GM18502 (cell line): ENCODE measurements at regions not wholly inside any gene's neighbourhood (a gene's known extent, or its start where the extent isn't known, plus 50 kb on each side); places are given as distances from the start of the nearest gene placed in this dataset.

Experiments
- ATAC-seq: cut with Tn5 transposase; IDR thresholded peaks from one replicate; pipeline ENCODE4 v1.9.1; 2021; ENCODE audit warnings: mild to moderate bottlenecking; ENCODE audit not compliant: unreplicated experiment, poor library complexity

DNA sequence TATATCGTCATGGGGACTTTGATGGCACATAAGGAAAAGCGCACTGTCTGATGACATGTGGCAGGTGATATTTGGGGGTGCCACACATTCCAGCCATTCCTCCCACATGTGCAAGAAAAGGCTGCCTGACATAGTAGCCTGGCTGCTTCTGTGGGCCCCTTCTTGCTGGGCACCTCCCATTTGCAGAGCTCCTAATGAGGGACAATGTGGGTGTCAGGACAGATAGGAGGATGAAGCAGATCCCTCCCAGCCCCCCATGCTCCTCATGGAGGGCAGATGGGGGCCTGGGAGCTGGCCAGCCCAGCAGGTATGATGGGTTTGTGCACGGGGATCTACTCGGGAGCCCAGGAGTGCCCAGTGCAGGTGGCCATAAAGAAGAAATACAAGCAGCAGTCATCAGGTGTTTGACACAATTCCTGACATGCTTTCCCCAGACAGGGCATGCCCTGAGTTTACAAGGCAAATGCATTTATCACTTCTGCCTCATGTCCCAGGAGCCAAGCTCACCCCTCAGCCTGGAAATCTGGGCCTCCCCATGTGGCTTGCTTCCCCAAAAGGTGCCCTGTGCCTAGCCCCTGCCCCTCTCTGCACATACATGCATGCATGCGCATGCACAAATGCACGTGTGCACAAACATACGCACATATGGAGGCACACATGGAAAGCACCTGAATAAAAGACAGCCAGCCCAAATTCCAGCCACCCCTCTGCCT lies 260.6 kb upstream of the RPL38 start:
- ATAC-seq, result no peak

DNA sequence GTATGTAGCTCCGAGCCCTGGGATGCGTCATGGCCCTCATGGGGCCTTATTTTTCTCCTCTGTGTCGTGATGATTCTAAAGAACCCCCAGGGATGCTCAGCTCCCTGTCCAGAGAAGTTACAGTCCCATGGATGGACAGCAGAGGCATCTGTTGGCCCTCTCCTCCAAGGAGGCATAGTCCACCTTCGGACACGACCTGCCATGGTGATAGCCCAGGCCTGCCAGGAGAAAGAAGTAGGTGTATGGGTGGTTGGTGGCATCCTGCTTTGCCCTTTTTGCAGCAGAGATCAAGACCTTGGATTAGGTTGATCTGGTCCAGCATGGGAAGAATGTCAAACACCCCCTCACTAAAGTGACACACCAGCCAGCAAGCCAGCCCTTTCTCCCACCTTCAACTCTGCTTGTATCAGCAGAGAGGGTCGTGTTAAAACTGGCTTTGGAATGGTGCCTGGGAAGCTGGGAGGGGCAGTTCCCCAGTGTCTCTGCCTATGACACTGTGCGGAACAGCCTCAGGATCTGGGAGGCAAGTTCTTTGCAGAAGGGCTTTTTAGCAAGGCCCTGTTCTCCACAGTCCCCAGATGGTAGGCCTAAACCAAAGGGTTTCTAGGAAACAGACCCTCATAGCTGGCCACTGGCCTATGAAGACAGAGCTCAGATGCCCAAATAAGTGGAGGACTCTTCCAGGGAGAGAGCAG lies 259.9 kb upstream of the RPL38 start:
- no peak for ATAC-seq

- ATAC-seq, result no peak
Measured at GRCh38 chr17:73944366-73944765, 259.1 kb upstream of the RPL38 start.

DNA sequence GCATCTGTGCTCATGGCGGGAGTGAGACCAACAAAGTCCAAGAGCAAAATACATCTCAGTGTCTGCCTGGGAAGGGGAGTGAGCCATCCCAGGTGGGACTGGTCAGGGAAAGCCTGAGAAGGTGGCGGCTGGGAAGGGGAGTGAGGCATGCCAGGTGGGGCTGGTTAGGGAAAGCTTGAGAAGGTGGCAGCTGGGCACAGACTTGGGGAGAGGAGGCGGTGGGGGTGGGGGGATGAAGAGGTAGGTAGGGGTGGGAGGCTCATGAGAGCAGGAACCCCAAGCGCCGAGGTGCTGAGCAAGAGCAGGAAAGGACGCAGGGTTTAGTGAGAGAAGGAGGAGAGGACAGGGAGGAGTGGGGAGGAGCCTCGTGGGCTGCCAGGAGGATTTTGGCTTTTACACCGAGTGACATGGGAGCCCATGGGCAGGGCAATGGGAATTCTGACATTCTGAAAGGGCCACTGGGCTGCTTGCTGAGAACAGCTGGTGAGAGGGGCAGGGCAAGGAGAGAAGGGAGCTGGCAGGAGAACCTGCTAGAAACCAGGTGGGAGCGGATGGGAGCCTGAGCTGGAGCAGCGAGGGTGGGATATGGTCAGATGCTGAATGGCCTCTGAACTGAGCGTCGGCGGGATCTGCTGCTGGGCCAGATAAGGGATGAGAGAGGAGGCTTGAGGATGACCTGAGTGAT lies 256.1 kb upstream of the RPL38 start:
- ATAC-seq, result no peak

DNA sequence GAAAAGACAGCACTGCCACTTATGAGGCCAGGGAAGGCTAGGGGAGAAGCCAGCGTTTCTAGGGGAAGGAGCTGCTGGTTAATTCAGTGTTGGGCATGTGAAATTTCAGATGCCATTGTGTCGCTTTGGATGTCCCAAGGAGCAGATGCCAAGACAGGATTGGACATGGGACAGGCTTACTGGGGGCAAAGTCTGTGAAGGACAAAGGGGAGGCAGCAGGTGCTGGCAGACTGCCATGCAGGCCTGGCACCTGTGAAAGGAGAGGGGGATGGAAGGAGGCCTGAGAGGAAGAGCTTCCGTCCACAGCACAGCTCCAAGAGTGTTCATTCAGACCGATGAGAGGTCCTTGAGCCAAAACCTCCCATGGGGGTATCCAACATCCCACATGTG lies 255.5 kb upstream of the RPL38 start:
- ATAC-seq, result no peak

- no peak for ATAC-seq
Measured at GRCh38 chr17:73949903-73950592, 253.4 kb upstream of the RPL38 start.

DNA sequence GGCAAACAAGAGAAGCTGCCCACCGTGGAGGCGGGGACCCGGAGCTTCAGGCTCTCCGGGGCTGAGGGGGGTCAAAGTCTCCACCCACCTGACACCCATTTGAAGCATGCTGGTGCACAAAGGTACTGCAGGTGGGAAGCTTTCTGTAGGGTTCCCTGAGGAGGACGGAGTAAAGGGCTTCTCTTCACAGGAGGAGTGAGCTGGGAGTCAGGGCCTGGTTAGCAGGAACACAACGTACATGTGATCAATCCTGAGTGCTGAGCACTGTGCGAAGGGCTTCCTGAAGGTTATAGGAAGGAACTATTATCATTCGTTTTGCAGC lies 252.9 kb upstream of the RPL38 start:
- no peak for ATAC-seq

DNA sequence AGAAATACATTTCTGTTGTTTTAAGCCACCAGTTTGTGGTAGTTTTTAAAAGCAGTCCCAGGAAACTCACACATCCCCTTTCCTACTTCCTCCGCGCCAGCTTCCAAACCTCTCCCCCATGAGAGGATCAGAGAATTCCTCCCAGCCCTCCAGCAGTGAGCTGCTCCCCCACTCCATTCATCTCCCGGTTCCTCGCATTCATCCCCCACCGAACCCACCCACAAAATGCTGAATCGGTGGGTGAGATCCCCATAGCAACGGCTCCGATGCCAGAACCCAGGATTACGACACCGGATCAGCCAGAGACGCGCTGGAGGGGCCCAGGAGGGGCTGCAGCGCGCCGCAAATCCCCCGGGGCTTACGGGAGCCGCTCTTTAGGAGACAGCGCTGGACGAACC lies 251.4 kb upstream of the RPL38 start:
- no peak for ATAC-seq

DNA sequence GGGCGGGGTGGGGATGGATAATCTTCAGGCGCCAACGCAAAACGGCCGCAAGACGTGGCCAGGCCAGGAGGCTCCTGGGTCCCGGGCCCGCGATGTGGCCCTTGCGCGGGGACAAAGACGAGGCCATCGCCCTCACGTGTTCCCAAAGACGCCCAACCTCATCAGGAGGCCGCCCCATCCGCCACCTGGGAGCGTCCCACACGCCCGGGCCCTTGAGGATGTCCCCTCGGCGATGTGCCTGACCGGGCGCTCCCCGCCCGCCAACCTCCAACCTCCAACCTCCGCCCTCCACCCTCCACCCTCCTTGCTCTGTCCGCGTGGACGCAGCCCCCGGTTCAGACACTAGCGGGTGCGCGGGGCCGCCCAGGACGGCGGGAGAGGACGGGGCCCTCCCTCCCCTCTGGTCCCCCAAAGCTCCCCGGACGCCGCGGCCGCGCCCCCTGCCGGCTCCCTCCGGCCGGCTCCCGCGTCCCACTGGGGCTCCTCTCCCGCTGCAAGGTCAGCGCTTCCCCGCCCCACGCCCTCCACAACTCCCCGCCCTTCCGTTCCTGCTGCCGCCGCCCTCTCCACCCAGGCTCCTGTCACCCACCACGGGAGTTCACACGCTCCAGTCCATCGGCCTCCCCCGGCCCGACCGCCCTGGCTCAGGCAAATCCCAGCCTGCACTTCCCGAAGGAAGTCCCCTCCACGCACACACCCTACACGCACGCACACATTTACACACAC lies 250.8 kb upstream of the RPL38 start:
- ATAC-seq, result no peak

- ATAC-seq, result no peak
Measured at GRCh38 chr17:73953206-73954033, 250.1 kb upstream of the RPL38 start.

GRCh38 chr17:73954951-73955350 lies 248.5 kb upstream of the RPL38 start:
- ATAC-seq, result no peak

GRCh38 chr17:73955616-73956015 lies 247.9 kb upstream of the RPL38 start:
- no peak for ATAC-seq

GRCh38 chr17:73956169-73956568 lies 247.3 kb upstream of the RPL38 start:
- no peak for ATAC-seq

DNA sequence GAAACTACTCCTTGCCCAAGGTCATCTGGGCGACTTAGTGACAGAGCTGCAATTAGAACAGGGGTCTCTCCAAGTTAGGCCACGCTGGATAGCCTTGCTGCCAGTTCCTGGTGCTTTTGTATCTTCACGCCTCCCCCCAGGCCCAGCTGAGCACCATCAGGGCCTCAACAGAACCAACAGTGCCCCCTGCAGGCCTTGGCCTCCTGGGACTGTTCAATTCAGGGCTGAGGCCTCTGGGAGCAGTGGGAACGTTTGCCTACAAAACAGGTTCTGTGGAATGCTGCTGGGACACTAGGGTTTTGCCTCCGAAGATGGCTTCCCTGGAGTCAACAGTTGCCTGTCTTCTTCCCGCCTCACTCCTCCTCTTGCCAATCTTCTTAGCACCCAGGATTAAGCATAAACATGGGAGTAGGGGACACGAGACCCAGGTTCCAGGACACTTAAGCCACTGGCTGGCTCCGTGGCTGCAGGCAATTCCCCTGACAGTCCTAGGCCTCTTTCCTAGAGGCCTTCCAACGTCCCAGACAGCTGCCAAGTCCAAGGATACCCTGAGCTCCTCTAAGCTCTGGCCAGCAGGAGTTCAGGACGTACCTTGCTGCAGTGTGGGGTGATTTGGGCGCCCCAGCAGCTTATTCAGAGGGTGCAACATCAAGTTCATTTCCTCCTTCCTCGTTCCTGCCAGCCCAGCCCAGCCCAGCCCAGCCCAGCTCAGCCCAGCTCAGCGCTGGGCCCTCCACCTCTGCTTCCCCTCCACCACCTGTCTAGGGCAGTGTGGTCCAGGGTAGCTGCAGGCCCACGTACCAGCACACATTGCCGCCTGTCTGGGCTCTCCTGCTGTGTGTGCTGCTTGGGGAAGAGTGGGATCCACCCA lies 246.6 kb upstream of the RPL38 start:
- ATAC-seq, result no peak

GRCh38 chr17:73957564-73957963 lies 245.9 kb upstream of the RPL38 start:
- no peak for ATAC-seq

GRCh38 chr17:73958453-73958852 lies 245.0 kb upstream of the RPL38 start:
- ATAC-seq, result no peak

DNA sequence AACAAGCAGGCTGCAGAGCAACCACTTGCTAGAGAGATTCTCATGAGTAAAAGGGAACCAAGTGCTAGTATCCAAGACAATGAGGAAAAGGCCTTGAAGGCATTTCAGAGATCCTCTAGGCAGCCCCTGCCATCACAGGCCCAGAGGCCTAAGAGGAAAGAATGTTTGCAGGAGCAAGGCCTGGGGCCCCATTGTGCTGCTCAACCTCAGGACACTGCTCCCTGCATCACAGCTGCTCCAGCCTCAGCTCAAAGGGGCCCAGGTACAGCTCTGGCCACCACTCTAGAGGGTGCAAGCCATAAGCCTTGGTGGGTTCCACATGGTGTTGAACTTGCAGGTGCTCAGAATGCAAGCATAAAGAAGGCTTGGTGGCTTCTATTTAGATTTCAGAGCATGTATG lies 243.0 kb upstream of the RPL38 start:
- ATAC-seq, result no peak

DNA sequence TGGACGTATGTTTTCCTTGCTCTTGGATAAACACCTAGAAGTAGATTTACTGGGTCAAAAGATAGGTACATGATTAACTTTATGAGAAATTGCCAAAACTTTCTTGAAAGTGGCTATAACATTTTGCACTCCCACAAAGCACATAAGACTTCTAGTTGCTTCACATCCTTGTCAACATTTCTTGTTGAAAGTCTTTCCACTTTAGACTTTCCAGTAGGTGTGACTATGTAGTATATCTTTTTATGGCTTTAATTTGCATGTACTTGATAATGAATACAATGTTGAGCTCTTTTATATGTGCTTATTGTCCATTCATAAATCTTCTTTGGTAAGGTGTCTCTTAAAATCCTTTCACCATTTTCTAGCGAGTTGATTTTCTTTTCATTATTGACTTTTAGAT lies 241.2 kb upstream of the RPL38 start:
- no peak for ATAC-seq

- ATAC-seq, result no peak
Measured at GRCh38 chr17:73968680-73969079, 234.8 kb upstream of the RPL38 start.
